ENCODE measurements at regions not wholly inside any gene's neighbourhood (a gene's known extent, or its start where the extent isn't known, plus 50 kb on each side); places are given as distances from the start of the nearest gene placed in this dataset.

- no peak for TF ChIP-seq POLR2AphosphoS5 (IDR thresholded peaks at IDR 0.05; ENCODE audit: borderline replicate concordance, low read depth, low read length)
- TF ChIP-seq EZH2 (IDR thresholded peaks at IDR 0.05) = no peak
- TF ChIP-seq FOXP2 (optimal IDR thresholded peaks at IDR 0.05; ENCODE audit: control extremely low read depth, extremely low read length, insufficient read depth) = no peak
- Histone ChIP-seq H3K9ac (ENCODE audit: insufficient read length) (no peak overlapping the region), H3K9me3 (ENCODE audit: low read depth, low read length) (no peaks in the 10 kb centered on the region), H3K4me3 (no peak overlapping the region), H3K36me3 (ENCODE audit: insufficient read depth, low read length) (no peaks in the 10 kb centered on the region), H3K27ac (no peak overlapping the region)
- DNase-seq (ENCODE audit: low read depth, low spot score) = no peak
Measured at GRCh38 chr7:131745390-131746248, 189.2 kb upstream of the PODXL start.

- Histone ChIP-seq H3K4me3 (no peak overlapping the region), H3K9me3 (ENCODE audit: low read depth, low read length) (no peaks in the 10 kb centered on the region), H3K9ac (ENCODE audit: insufficient read length) (no peak overlapping the region), H3K36me3 (ENCODE audit: insufficient read depth, low read length) (no peaks in the 10 kb centered on the region), H3K27ac (no peak overlapping the region)
- DNase-seq (ENCODE audit: low read depth, low spot score) = no peak
- no peak for TF ChIP-seq EZH2 (IDR thresholded peaks at IDR 0.05)
- TF ChIP-seq POLR2AphosphoS5 (IDR thresholded peaks at IDR 0.05; ENCODE audit: borderline replicate concordance, low read depth, low read length) = no peak
- no peak for TF ChIP-seq FOXP2 (optimal IDR thresholded peaks at IDR 0.05; ENCODE audit: control extremely low read depth, extremely low read length, insufficient read depth)
Measured at GRCh38 chr7:131741446-131741845, 185.0 kb upstream of the PODXL start.

- DNase-seq (ENCODE audit: low read depth, low spot score) = no peak
- no peak overlapping the region for H3K27ac ChIP-seq
Measured at GRCh38 chr7:131737746-131738465, 181.5 kb upstream of the PODXL start.

GRCh38 chr7:131735101-131735500 lies 178.7 kb upstream of the PODXL start:
- H3K9ac ChIP-seq (ENCODE audit: insufficient read length) = no peak overlapping the region
- H3K4me3 ChIP-seq = no peak overlapping the region
- DNase-seq (ENCODE audit: low read depth, low spot score) = no peak
- no peaks in the 10 kb centered on the region for H3K36me3 ChIP-seq (ENCODE audit: insufficient read depth, low read length)
- no peak for TF ChIP-seq EZH2 (IDR thresholded peaks at IDR 0.05)
- TF ChIP-seq FOXP2 (optimal IDR thresholded peaks at IDR 0.05; ENCODE audit: control extremely low read depth, extremely low read length, insufficient read depth) = no peak
- TF ChIP-seq POLR2AphosphoS5 (IDR thresholded peaks at IDR 0.05; ENCODE audit: borderline replicate concordance, low read depth, low read length) = no peak
- no peak overlapping the region for H3K27ac ChIP-seq
- no peaks in the 10 kb centered on the region for H3K9me3 ChIP-seq (ENCODE audit: low read depth, low read length)

More at GRCh38 chr7:131737746-131738465, 181.5 kb upstream of the PODXL start:
- no peak for TF ChIP-seq POLR2AphosphoS5 (IDR thresholded peaks at IDR 0.05; ENCODE audit: borderline replicate concordance, low read depth, low read length)
- TF ChIP-seq EZH2 (IDR thresholded peaks at IDR 0.05) = no peak
- TF ChIP-seq FOXP2 (optimal IDR thresholded peaks at IDR 0.05; ENCODE audit: control extremely low read depth, extremely low read length, insufficient read depth) = no peak
- Histone ChIP-seq H3K4me3 (no peak overlapping the region), H3K9ac (ENCODE audit: insufficient read length) (no peak overlapping the region), H3K9me3 (ENCODE audit: low read depth, low read length) (no peaks in the 10 kb centered on the region), H3K36me3 (ENCODE audit: insufficient read depth, low read length) (no peaks in the 10 kb centered on the region)

GRCh38 chr7:131733604-131734003 lies 177.2 kb upstream of the PODXL start:
- Histone ChIP-seq H3K27ac (no peak overlapping the region), H3K36me3 (ENCODE audit: insufficient read depth, low read length) (no peaks in the 10 kb centered on the region), H3K4me3 (no peak overlapping the region), H3K9me3 (ENCODE audit: low read depth, low read length) (no peaks in the 10 kb centered on the region), H3K9ac (ENCODE audit: insufficient read length) (no peak overlapping the region)
- no peak for DNase-seq (ENCODE audit: low read depth, low spot score)
- TF ChIP-seq EZH2 (IDR thresholded peaks at IDR 0.05) (no peak), POLR2AphosphoS5 (IDR thresholded peaks at IDR 0.05; ENCODE audit: borderline replicate concordance, low read depth, low read length) (no peak), FOXP2 (optimal IDR thresholded peaks at IDR 0.05; ENCODE audit: control extremely low read depth, extremely low read length, insufficient read depth) (no peak)

- no peak overlapping the region for H3K27ac ChIP-seq
- no peak for DNase-seq (ENCODE audit: low read depth, low spot score)
- no peak overlapping the region for H3K4me3 ChIP-seq
- H3K36me3 ChIP-seq (ENCODE audit: insufficient read depth, low read length) = no peaks in the 10 kb centered on the region
- no peaks in the 10 kb centered on the region for H3K9me3 ChIP-seq (ENCODE audit: low read depth, low read length)
- no peak overlapping the region for H3K9ac ChIP-seq (ENCODE audit: insufficient read length)
- TF ChIP-seq EZH2 (IDR thresholded peaks at IDR 0.05) = no peak
- no peak for TF ChIP-seq POLR2AphosphoS5 (IDR thresholded peaks at IDR 0.05; ENCODE audit: borderline replicate concordance, low read depth, low read length)
- TF ChIP-seq FOXP2 (optimal IDR thresholded peaks at IDR 0.05; ENCODE audit: control extremely low read depth, extremely low read length, insufficient read depth) = no peak
Measured at GRCh38 chr7:131727189-131727588, 170.8 kb upstream of the PODXL start.

GRCh38 chr7:131726686-131727085 lies 170.3 kb upstream of the PODXL start:
- H3K27ac ChIP-seq = no peak overlapping the region
- no peaks in the 10 kb centered on the region for H3K36me3 ChIP-seq (ENCODE audit: insufficient read depth, low read length)
- TF ChIP-seq EZH2 (IDR thresholded peaks at IDR 0.05) = no peak
- no peaks in the 10 kb centered on the region for H3K9me3 ChIP-seq (ENCODE audit: low read depth, low read length)
- no peak overlapping the region for H3K4me3 ChIP-seq
- H3K9ac ChIP-seq (ENCODE audit: insufficient read length) = no peak overlapping the region
- DNase-seq (ENCODE audit: low read depth, low spot score) = no peak

- H3K36me3 ChIP-seq (ENCODE audit: insufficient read depth, low read length) = no peaks in the 10 kb centered on the region
- no peak overlapping the region for H3K27ac ChIP-seq
- TF ChIP-seq FOXP2 (optimal IDR thresholded peaks at IDR 0.05; ENCODE audit: control extremely low read depth, extremely low read length, insufficient read depth) (no peak), POLR2AphosphoS5 (IDR thresholded peaks at IDR 0.05; ENCODE audit: borderline replicate concordance, low read depth, low read length) (no peak), EZH2 (IDR thresholded peaks at IDR 0.05) (no peak)
Measured at GRCh38 chr7:131726031-131726430, 169.6 kb upstream of the PODXL start.

More at GRCh38 chr7:131726031-131726430, 169.6 kb upstream of the PODXL start:
- no peak overlapping the region for H3K4me3 ChIP-seq
- H3K9me3 ChIP-seq (ENCODE audit: low read depth, low read length) = no peaks in the 10 kb centered on the region
- no peak overlapping the region for H3K9ac ChIP-seq (ENCODE audit: insufficient read length)
- DNase-seq (ENCODE audit: low read depth, low spot score) = no peak
